ENCODE measurements at regions not wholly inside any gene's neighbourhood (a gene's known extent, or its start where the extent isn't known, plus 50 kb on each side); places are given as distances from the start of the nearest gene placed in this dataset.

- TF ChIP-seq, protein P1, sequence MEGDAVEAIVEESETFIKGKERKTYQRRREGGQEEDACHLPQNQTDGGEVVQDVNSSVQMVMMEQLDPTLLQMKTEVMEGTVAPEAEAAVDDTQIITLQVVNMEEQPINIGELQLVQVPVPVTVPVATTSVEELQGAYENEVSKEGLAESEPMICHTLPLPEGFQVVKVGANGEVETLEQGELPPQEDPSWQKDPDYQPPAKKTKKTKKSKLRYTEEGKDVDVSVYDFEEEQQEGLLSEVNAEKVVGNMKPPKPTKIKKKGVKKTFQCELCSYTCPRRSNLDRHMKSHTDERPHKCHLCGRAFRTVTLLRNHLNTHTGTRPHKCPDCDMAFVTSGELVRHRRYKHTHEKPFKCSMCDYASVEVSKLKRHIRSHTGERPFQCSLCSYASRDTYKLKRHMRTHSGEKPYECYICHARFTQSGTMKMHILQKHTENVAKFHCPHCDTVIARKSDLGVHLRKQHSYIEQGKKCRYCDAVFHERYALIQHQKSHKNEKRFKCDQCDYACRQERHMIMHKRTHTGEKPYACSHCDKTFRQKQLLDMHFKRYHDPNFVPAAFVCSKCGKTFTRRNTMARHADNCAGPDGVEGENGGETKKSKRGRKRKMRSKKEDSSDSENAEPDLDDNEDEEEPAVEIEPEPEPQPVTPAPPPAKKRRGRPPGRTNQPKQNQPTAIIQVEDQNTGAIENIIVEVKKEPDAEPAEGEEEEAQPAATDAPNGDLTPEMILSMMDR (IDR thresholded peaks at IDR 0.05; ENCODE audit: insufficient read depth, low read depth, low read length) = no peak
- TF ChIP-seq EZH2 (IDR thresholded peaks at IDR 0.05; ENCODE audit: insufficient read depth, low read length) = no peak
Observed at GRCh38 chr9:71544464-71544863, 223.8 kb downstream of the CEMIP2 start.
